GM12872 (cell line): ENCODE measurements at regions not wholly inside any gene's neighbourhood (a gene's known extent, or its start where the extent isn't known, plus 50 kb on each side); places are given as distances from the start of the nearest gene placed in this dataset.

Experiments used
- TF ChIP-seq, protein P1 (sequence below): IDR thresholded peaks from 3 replicates; pipeline ENCODE4 v1.5.1; 2011; ENCODE audit warnings: low read depth, mild to moderate bottlenecking, low read length, moderate library complexity; ENCODE audit not compliant: insufficient read depth

DNA sequence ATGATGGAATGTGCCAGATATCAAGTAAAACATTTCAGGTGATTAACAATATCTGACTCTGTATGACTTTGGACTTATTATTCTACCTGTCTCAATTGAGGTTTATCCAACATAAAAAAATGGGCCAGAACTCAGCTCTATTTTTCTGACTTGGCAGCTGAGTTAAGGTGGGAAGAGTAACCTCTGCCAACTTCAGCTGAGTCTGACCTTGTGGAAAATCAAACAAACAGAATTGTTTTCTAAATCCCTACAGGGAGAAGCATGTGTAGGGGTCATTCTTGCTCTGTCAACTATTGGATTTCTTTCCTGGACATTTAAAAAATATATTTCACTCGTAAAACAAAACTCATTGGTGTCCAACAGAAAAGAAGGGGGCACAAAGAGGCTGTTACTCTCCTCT lies 139.4 kb upstream of the TLR4 start:
- TF ChIP-seq, protein P1, sequence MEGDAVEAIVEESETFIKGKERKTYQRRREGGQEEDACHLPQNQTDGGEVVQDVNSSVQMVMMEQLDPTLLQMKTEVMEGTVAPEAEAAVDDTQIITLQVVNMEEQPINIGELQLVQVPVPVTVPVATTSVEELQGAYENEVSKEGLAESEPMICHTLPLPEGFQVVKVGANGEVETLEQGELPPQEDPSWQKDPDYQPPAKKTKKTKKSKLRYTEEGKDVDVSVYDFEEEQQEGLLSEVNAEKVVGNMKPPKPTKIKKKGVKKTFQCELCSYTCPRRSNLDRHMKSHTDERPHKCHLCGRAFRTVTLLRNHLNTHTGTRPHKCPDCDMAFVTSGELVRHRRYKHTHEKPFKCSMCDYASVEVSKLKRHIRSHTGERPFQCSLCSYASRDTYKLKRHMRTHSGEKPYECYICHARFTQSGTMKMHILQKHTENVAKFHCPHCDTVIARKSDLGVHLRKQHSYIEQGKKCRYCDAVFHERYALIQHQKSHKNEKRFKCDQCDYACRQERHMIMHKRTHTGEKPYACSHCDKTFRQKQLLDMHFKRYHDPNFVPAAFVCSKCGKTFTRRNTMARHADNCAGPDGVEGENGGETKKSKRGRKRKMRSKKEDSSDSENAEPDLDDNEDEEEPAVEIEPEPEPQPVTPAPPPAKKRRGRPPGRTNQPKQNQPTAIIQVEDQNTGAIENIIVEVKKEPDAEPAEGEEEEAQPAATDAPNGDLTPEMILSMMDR = no peak

DNA sequence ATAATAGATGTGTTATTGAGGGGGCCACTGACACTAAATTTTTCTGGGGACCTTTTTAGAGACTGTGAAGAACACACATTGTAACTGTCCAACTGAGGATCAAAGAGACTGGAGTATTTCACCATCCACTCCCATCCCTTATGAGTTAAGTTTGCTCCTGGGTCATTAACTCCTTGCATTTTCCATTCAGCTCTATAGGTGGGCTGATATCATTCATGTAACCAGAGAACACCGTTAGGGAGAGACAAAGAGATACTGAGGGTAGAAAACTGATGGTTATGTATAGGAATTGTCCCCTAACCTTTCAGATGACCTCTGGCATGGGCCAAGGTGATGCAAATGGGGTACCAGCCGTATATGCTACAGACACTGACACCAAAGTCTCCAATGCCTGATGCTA lies 142.4 kb upstream of the TLR4 start:
- TF ChIP-seq, protein P1 = no peak

DNA sequence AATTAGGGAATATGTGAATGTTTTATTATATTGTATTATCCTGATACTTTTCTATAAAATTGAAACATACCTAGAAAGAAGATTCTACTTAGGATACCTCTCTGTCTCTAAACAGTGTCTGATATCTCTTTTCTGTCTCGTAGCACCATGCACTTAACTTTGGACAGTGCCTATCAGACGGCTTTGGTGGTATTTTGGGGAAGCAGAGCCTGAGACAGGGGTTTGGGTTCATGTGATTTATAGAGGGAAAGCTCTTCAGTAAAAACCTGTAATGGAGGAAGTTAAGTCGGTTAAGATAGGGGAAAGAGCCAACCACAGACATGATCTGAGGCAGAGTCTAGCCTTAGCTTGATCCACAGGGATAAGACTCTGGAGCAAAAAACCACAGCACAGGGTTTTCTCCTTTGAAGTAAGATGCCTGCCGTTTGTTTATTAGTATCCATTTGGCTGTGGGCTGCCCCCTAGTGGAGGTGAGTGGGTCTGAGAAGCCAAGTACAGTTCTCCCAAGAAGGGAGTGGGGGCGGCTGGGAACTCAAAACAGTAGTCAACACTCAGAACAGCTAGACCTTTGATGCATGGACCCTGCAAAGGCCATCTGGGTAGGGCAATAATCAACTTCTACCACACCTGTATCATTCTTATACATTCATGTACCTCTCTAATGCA lies 141.2 kb upstream of the ASTN2 start:
- TF ChIP-seq, protein P1 = peak; percentile 82

DNA sequence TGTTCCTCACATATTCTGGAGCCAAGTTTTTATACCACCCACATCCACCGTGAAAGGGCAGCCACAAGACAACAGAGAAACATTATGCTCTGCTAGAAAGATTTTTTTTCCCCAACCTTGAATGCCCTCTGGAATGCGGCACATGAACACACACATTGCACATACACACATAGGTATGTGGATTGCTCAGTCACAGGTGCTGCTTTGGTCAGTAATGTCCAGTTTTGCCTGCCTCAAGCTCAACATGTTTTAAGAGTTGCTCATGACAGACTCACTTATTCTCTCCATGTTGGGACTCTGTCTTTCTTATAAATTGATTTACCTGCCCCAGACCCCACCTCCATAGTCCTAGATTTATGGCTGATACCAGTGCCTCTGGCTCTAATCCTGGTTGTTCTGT lies 138.0 kb upstream of the ASTN2 start:
- TF ChIP-seq, protein P1 = no peak

DNA sequence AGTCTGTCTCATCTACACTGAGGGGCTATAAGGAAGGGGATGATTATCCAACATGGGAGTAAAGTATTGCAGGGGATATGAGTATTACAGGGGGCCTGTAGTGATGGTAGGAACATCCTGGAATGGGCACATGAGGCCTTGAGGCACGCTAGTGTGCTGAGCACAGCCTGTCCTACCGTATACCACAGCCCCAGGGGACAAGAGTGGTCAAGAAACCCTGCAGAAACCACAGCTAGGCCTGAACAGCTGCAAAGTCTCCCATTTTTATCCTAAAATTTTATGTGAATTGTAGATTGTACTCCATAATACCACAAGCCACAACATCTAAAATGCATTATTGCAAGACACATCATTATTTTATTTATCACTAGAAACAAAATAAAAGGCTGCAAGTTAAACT lies 136.3 kb upstream of the ASTN2 start:
- TF ChIP-seq, protein P1 = no peak

DNA sequence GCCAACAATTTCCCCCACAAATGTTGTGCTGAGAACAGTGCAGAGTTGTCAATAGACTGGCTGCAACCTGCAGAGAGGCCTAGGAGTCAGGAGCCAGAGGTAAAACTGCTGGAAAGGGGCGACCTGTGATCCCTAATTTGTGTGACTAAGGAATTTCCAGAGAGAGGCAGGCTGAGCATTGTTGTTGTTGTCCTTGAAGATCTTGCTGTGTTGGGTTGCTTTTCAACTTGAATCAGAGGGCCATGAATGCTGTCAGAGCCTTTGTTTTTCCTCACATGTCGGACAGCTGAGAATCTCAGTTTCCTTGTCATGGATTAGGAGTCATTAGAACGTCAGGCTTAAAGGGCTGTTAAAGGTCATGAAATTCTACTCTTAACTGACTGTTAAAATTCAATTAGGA lies 134.6 kb upstream of the ASTN2 start:
- TF ChIP-seq, protein P1 = no peak

DNA sequence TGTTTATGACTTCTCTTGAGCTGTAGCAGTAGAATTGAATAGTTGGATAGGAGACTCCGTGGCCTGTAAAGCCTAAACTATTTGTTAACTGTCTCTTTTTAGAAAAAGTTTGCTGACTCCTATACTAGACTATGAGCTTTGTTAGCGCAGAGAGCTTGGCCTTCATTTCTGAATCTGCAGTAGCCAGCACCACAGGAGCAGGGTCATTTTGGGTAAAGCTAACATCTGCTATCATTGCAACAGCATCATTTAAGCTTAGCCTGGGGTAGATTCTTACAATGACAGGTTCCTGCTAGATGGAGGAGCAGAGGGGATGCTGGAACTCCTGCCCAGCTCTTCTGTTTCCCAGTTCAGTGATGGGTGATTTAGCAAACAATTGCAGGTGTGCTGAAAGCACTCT lies 133.7 kb upstream of the ASTN2 start:
- TF ChIP-seq, protein P1 = no peak
